ENCODE measurements at regions not wholly inside any gene's neighbourhood (a gene's known extent, or its start where the extent isn't known, plus 50 kb on each side); places are given as distances from the start of the nearest gene placed in this dataset.

DNA sequence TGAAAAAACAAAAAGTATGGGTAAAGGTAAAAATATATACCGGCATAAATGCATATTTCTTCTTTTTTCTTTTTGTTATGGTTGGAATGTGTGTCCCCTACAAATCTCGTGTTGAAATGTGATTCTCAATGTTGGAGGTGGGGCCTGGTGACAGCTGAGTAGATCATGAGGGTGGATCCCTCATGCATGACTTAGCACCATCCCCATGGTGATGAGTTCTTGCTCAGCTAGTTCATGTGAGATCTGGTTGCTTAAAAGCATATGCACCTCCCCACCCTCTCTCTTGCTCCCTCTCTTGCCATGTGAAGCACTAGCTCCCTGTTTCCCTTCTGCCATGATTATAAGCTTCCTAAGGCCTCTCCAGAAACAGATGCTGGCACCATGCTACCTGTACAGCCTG, 93.3 kb downstream of the HYCC1 start:
- TF ChIP-seq, protein P1, sequence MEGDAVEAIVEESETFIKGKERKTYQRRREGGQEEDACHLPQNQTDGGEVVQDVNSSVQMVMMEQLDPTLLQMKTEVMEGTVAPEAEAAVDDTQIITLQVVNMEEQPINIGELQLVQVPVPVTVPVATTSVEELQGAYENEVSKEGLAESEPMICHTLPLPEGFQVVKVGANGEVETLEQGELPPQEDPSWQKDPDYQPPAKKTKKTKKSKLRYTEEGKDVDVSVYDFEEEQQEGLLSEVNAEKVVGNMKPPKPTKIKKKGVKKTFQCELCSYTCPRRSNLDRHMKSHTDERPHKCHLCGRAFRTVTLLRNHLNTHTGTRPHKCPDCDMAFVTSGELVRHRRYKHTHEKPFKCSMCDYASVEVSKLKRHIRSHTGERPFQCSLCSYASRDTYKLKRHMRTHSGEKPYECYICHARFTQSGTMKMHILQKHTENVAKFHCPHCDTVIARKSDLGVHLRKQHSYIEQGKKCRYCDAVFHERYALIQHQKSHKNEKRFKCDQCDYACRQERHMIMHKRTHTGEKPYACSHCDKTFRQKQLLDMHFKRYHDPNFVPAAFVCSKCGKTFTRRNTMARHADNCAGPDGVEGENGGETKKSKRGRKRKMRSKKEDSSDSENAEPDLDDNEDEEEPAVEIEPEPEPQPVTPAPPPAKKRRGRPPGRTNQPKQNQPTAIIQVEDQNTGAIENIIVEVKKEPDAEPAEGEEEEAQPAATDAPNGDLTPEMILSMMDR (IDR thresholded peaks at IDR 0.05; ENCODE audit: extremely low read depth, missing control alignments): no peak

DNA sequence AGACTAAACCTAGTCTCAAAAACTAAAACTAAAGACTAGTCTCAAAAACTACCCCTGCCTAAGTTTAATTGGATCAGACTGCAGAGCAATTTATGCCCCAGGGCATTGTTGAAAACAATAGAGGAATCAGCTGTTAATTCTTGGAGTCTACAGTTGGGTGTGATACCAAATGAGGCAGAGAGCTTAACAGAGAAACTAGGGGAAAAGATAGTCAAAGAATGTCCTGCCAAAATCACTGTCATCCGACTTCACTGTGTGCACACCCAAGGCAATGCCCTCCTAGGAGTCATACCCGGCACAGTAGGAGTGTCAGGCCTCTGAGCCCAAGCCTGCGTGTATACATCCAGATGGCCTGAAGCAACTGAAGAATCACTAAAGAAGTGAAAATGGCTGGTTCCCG, 90.5 kb upstream of the TOMM7 start:
- TF ChIP-seq, protein P1 (IDR thresholded peaks at IDR 0.05; ENCODE audit: extremely low read depth, missing control alignments): no peak
- DNase-seq (ENCODE audit: low spot score): no peak

More for the DNA sequence above, 93.3 kb downstream of the HYCC1 start:
- no peak for DNase-seq (ENCODE audit: low spot score)

DNA sequence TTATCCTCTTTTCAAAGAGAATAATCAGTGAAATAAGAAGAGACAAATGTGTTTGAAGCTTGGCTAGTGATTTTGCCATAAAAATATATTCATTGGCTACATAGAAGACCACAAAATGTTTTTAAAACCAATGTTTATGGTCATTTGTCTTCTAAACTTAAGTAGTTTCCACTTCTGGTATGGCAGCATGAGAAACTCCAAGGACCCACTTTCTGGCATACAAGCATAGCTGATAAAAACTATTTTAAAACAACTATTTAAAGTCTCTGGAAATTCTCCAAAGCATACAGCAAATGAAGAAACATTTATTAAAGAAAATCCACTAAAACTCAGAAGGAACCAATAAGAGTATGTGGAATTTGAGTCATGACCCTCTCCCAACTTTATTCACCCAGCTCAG, 89.2 kb upstream of the TOMM7 start:
- TF ChIP-seq, protein P1 (IDR thresholded peaks at IDR 0.05; ENCODE audit: extremely low read depth, missing control alignments): no peak
- no peak for DNase-seq (ENCODE audit: low spot score)

DNA sequence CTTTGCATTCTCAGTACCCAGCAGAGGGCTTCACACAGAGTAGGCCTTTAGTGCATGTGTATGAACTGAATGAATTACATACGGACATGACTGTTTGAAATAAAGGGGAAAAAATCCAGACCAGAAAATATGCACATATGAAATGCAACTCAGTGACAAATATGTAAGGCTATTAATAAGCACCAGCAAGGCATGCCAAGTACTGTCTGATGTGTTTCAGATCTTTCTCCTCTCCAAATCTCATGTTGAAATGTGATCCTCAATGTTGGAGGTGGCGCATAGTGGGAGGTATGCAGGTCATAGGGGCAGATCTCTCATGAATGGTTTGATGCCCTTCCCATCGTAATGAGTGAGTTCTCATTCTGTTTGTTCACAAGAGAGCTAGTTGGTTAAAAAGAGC, 87.3 kb upstream of the TOMM7 start:
- no peak for DNase-seq (ENCODE audit: low spot score)
- TF ChIP-seq, protein P1 (IDR thresholded peaks at IDR 0.05; ENCODE audit: extremely low read depth, missing control alignments): no peak

DNA sequence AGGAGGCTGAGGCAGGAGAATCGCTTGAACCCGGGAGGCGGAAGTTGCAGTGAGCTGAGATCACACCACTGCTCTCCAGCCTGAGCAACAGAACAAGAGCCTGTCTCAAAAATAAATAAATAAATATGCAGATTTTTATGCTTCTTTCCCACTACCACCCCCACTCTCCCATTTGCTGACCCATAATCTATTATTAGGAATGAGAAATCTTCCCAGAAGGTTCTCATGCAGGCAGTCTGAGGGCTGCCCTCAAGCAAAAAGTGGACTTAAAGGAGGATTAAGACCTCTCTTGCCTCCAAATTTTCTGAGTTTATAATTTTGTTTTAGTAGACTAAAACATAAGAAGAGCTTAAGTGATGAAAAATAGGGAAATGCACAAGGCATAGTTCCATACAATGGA, 85.2 kb upstream of the TOMM7 start:
- TF ChIP-seq, protein P1 (IDR thresholded peaks at IDR 0.05; ENCODE audit: extremely low read depth, missing control alignments): no peak
- DNase-seq (ENCODE audit: low spot score): no peak

DNA sequence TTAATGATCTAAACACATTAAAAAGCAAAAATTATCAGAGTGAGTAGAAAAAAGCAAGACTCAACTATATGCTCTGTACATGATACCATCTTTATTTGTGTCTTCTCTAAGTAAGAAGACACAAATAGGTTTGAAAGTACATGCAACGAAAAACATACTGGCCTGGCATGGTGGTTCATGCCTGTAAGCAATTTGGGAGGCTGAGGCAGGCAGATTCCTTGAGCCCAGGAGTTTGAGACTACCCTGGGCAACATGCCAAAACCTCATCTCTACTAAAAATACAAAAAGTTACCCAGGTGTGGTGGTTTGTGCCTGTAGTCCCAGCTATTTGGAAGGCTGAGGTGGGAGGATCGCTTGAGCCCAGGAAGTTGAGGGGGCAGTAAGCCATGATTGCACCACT, 78.1 kb upstream of the TOMM7 start:
- no peak for DNase-seq (ENCODE audit: low spot score)
- TF ChIP-seq, protein P1 (IDR thresholded peaks at IDR 0.05; ENCODE audit: extremely low read depth, missing control alignments): no peak

DNA sequence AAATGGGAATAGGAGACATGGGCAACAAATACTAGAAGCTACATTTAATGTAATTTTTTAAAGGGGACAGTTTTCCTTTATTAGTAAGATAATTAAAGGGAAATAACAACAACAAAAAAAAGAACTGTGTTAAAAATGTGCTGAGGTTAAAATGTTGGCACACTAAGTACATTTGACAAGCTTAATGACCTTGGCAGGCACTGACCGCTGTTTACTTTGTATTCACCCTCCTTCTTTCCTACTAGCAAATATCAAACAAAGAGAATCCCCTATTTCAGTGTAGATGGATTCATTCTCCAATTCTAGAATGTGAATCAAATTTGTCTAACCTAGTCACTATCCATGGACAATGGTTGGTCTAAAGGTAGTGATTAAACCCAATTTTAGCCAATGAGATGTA, 77.5 kb upstream of the TOMM7 start:
- DNase-seq (ENCODE audit: low spot score): no peak
- TF ChIP-seq, protein P1 (IDR thresholded peaks at IDR 0.05; ENCODE audit: extremely low read depth, missing control alignments): no peak

Data from GM20000 (cell line).